ENCODE measurements at regions not wholly inside any gene's neighbourhood (a gene's known extent, or its start where the extent isn't known, plus 50 kb on each side); places are given as distances from the start of the nearest gene placed in this dataset.

DNA sequence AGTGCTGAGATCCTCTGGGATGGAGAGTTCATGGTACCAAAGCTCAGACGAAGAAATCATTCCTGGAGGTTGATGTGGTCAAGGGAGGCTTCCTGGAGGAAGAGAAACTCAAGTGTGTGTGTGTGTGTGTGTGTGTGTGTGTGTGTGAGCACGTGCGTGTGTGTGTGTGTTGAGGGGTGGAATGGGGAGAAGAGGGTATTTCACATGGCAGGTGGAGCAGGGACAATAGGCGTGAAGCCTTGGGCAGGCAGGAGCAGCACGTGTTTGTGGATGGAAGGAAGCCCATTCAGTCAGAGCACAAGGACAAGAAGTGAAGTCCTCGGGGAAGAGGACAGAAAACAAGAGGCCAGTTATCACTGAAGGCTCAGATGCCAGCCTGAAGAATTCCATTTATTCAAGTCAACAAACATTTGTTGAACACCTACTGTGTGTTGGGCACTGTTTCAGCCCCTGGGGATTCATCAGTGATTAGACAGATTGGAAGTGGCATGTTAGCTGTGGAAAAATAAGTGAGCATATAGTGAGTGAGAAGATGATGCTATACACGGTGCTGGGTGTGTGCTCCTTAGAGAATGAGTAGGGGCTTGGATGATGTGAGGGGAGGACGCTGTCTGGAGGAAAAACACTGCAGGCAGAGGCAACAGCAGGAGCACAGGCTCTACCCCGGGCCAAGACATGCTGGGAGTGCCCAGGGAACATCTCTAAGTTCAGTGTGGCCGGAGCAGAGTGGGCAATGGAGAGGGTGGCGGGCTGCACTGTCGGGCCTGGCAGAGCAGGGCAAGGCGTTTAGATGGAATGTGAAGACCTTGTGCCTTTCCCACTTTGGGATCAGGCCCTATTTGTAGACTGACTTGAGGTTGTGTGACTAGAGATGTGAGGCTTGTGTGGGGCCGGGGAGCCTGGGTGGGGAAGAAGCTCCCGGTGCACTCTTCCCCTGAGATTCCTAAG is 267.1 kb downstream of the CBLN1 start:
- POLR2A ChIA-PET: no interaction called here
- Mint-ChIP-seq H3K4me1 (ENCODE audit: low read depth, unreplicated experiment) (no peaks in the 10 kb centered on the region), H3K27me3 (ENCODE audit: insufficient read depth, unreplicated experiment) (no peaks in the 10 kb centered on the region), H3K36me3 (ENCODE audit: insufficient read depth, unreplicated experiment) (no peaks in the 10 kb centered on the region), H3K4me3 (ENCODE audit: unreplicated experiment) (no peak overlapping the region), H3K9me3 (ENCODE audit: unreplicated experiment) (no peaks in the 10 kb centered on the region), H3K27ac (ENCODE audit: unreplicated experiment) (no peak overlapping the region)
- no peak overlapping the region for H3K4me3 ChIP-seq (ENCODE audit: low read depth, low read length)
- DNase-seq: no peak
- H3K4me1 ChIP-seq: 0 out of 2 replicates have a peak, but pooled peaks cover 4% of the 10 kb centered on the region
- no peaks in the 10 kb centered on the region for H3K36me3 ChIP-seq (ENCODE audit: control insufficient read depth, insufficient read depth, low read length)
- intact Hi-C loops (cut with micrococcal nuclease; ENCODE audit: unreplicated experiment): no loop called here
- CTCF ChIA-PET: interaction anchor here (1.0 kb wide), 1 partner anchor 255 kb away, joined by 5 read pairs; no protein-coding TSS in a partner anchor
- no peaks in the 10 kb centered on the region for H3K27me3 ChIP-seq (replicated peaks; ENCODE audit: control insufficient read depth, insufficient read depth, low read length)
- no TSS peak for BruUV-seq (replicated peaks)
- 0 out of 2 replicates have a peak, but pooled peaks cover 3% of the 10 kb centered on the region for H3K9me3 ChIP-seq
- TF ChIP-seq, protein P1, sequence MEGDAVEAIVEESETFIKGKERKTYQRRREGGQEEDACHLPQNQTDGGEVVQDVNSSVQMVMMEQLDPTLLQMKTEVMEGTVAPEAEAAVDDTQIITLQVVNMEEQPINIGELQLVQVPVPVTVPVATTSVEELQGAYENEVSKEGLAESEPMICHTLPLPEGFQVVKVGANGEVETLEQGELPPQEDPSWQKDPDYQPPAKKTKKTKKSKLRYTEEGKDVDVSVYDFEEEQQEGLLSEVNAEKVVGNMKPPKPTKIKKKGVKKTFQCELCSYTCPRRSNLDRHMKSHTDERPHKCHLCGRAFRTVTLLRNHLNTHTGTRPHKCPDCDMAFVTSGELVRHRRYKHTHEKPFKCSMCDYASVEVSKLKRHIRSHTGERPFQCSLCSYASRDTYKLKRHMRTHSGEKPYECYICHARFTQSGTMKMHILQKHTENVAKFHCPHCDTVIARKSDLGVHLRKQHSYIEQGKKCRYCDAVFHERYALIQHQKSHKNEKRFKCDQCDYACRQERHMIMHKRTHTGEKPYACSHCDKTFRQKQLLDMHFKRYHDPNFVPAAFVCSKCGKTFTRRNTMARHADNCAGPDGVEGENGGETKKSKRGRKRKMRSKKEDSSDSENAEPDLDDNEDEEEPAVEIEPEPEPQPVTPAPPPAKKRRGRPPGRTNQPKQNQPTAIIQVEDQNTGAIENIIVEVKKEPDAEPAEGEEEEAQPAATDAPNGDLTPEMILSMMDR (IDR thresholded peaks at IDR 0.05; ENCODE audit: insufficient read depth in 1 of 2, low read depth in 1 of 2, low read length in 1 of 2, severe bottlenecking in 1 of 2, unreplicated experiment in 1 of 2): no peak

DNA sequence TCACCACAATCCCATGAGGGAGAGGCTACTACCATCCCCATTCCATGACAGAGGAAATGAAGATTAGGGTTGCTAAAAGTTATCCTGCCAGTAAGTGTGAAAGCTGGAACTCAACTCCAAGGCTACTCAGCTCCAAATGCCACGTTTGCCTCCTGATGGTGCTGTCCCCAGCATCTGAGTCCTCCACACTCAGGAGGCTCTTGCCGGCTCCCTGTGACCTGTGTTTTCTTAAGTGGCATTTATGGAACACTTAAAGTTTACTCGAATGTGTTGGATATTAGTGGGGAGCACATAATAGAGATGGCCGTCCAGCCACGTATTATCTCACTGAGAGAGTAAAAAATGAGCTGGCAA is 267.9 kb downstream of the CBLN1 start:
- no TSS peak for BruUV-seq (replicated peaks)
- Mint-ChIP-seq H3K9me3 (ENCODE audit: unreplicated experiment) (no peaks in the 10 kb centered on the region), H3K27ac (ENCODE audit: unreplicated experiment) (no peak overlapping the region), H3K36me3 (ENCODE audit: insufficient read depth, unreplicated experiment) (no peaks in the 10 kb centered on the region), H3K4me1 (ENCODE audit: low read depth, unreplicated experiment) (no peaks in the 10 kb centered on the region), H3K27me3 (ENCODE audit: insufficient read depth, unreplicated experiment) (no peaks in the 10 kb centered on the region), H3K4me3 (ENCODE audit: unreplicated experiment) (no peak overlapping the region)
- CTCF ChIA-PET: interaction anchor here (0.7 kb wide), 1 partner anchor 158 kb away, joined by 3 read pairs; no protein-coding TSS in a partner anchor
- intact Hi-C loops (cut with micrococcal nuclease; ENCODE audit: unreplicated experiment): no loop called here
- no peak for DNase-seq
- Histone ChIP-seq H3K4me3 (ENCODE audit: low read depth, low read length) (no peak overlapping the region), H3K36me3 (ENCODE audit: control insufficient read depth, insufficient read depth, low read length) (no peaks in the 10 kb centered on the region), H3K4me1 (0 out of 2 replicates have a peak, but pooled peaks cover 4% of the 10 kb centered on the region), H3K27me3 (replicated peaks; ENCODE audit: control insufficient read depth, insufficient read depth, low read length) (no peaks in the 10 kb centered on the region), H3K9me3 (0 out of 2 replicates have a peak, but pooled peaks cover 3% of the 10 kb centered on the region)
- POLR2A ChIA-PET: no interaction called here
- TF ChIP-seq, protein P1 (IDR thresholded peaks at IDR 0.05; ENCODE audit: insufficient read depth in 1 of 2, low read depth in 1 of 2, low read length in 1 of 2, severe bottlenecking in 1 of 2, unreplicated experiment in 1 of 2): no peak

DNA sequence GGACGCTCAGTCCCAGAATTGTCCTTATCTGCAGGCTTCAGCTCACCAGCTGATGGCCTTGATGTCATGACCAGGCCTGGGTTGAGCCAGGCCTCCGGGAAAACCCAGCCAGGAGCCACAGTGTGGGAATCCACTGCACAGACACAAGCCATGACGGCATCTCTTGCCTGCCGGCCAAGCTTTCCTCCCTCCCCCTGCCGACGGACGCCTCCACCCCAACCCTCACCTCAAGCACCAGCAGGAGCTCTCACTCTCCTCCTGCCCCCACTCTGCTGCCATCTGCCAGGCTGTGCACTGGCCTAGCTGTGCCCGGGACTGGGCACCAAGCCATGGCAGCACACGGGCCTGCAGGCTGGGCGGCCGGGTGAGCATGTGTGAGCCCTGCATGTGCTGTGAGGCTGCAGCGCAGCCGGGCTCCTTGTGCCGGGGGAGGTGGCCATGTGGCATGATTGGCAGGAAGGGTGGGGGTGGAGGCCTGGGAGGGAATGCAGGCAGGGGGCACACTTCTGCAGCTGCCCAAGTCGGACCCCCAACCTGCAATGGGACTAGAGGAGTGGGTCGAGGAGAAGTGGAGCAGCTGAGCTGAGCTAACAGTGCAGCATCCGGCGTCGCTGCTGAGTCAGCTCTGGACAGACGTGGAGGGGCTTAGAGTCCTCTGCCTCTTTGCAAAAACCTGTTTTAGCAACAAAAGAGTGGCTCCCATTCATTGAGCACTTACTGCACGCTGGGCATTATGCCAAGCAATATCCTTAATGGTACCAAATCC is 268.5 kb downstream of the CBLN1 start:
- BruUV-seq (replicated peaks): no TSS peak
- H3K36me3 ChIP-seq (ENCODE audit: control insufficient read depth, insufficient read depth, low read length): no peaks in the 10 kb centered on the region
- H3K4me1 ChIP-seq: 0 out of 2 replicates have a peak, but pooled peaks cover 4% of the 10 kb centered on the region
- Mint-ChIP-seq H3K4me3 (ENCODE audit: unreplicated experiment) (no peak overlapping the region), H3K27ac (ENCODE audit: unreplicated experiment) (no peak overlapping the region), H3K36me3 (ENCODE audit: insufficient read depth, unreplicated experiment) (no peaks in the 10 kb centered on the region), H3K4me1 (ENCODE audit: low read depth, unreplicated experiment) (no peaks in the 10 kb centered on the region), H3K27me3 (ENCODE audit: insufficient read depth, unreplicated experiment) (no peaks in the 10 kb centered on the region), H3K9me3 (ENCODE audit: unreplicated experiment) (no peaks in the 10 kb centered on the region)
- ChIA-PET POLR2A (no interaction called here), CTCF (interaction anchor here (0.7 kb wide), 1 partner anchor 158 kb away, joined by 3 read pairs; no protein-coding TSS in a partner anchor)
- 0 out of 2 replicates have a peak, but pooled peaks cover 1% of the 10 kb centered on the region for H3K9me3 ChIP-seq
- TF ChIP-seq, protein P1 (IDR thresholded peaks at IDR 0.05; ENCODE audit: insufficient read depth in 1 of 2, low read depth in 1 of 2, low read length in 1 of 2, severe bottlenecking in 1 of 2, unreplicated experiment in 1 of 2): no peak
- no peaks in the 10 kb centered on the region for H3K27me3 ChIP-seq (replicated peaks; ENCODE audit: control insufficient read depth, insufficient read depth, low read length)
- H3K4me3 ChIP-seq (ENCODE audit: low read depth, low read length): no peak overlapping the region
- no peak for DNase-seq
- intact Hi-C loops (cut with micrococcal nuclease; ENCODE audit: unreplicated experiment): no loop called here

All from Caco-2 (cell line).